Stimulated activated CD4-positive, alpha-beta T cell treated with anti-CD3 and anti-CD28 coated beads, Interleukin-4, amount 100 ng/mL, for 48 hours (primary cell): ENCODE measurements at regions not wholly inside any gene's neighbourhood (a gene's known extent, or its start where the extent isn't known, plus 50 kb on each side); places are given as distances from the start of the nearest gene placed in this dataset.
"Not testable (repeated sequence)": the region's sequence is repeated elsewhere in the genome, so short reads cannot be mapped to it uniquely, and the experiment has no call there.

Experiments
- DNase-seq, 2 donors: peaks; one replicate each; pipeline ENCODE4 v3.0.0-alpha.2; 2020; ENCODE audit warnings: low read depth in 2 of 2

- DNase-seq = no peak
These were observed 706.3 kb downstream of the TFAP2A start for GRCh38 chr6:9708600-9708999.

DNA sequence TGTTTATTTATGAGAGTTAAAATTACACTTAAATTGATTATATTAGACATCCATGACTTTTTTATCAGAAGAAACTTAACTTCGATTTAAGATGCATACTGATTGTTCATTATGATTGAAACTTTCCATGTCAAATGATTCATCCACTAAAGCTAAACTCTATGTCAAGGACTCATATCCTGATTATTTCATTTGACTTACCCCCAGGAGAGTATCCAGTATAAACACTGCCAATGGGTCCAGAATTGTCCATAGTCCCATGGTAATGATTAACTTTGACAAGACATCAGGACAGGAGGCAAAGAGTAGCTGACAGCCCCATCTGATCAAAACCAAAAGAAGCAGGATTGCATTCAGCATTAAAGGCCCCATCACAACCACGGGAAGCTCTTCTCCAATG, 709.9 kb downstream of the TFAP2A start:
- no peak for DNase-seq

DNA sequence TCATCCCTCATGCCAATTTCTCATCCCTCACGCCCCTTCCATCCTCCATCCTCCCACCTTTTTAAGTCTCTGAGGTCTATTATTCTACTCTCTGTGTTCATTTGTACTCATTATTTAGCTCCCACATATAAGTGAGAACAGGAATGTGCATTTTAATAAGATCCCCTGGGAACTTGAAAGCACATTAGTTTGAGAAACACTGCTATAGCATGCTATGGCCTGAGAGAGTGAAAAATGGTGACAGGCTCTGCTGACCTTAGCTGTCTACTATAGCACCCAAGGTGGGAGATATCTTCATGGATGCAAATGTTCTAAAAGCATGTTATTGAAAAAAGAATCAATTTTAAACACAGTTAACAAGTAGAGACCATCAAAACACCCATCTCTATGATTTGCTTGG, 712.0 kb downstream of the TFAP2A start:
- no peak for DNase-seq

GRCh38 chr6:9699888-9700287, 715.0 kb downstream of the TFAP2A start:
- no peak for DNase-seq

GRCh38 chr6:9697263-9697931, 717.5 kb downstream of the TFAP2A start:
- no peak for DNase-seq

GRCh38 chr6:9690388-9690787, 724.5 kb downstream of the TFAP2A start:
- no peak for DNase-seq

DNA sequence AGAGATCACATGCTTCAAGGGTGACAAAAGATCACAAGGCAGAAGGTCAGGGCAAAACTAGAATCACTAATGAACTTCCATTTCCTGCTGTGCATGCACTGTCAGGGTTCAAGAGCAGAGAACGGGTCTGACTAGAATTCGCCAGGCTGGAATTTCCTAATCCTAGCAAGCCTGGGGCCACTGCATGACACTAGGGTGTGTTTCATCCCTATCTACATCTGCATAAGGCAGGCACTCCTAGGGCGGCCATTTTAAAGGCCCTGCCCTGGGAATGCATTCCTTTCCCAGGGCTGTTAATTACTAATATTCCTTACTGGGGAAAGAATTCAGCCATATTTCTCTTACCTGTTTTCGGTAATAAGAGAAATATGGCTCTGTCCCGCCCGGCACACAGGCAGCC, 734.1 kb downstream of the TFAP2A start:
- DNase-seq = not testable (repeated sequence)

DNA sequence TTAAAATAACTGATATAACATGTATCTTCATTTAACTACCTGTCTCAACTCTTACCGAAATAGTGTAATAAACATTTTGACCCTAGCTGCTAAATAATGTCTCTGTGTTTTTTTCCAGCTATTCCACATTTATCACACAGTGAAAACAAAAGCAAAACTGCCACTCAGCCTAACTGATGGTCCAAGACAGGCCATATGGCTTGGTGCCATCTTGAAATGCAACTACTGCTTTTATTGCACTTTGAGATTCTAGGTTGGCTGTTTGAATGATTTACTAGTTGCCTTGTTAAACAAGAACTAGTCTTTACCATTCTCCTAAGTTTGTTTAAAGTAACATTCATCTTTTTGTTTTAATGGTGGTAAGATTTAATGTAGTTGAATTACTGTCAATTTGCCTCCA, 739.8 kb downstream of the TFAP2A start:
- DNase-seq = no peak

GRCh38 chr6:9659848-9660247, 755.0 kb downstream of the TFAP2A start:
- no peak for DNase-seq

GRCh38 chr6:9657994-9658393, 756.9 kb downstream of the TFAP2A start:
- DNase-seq = no peak

DNA sequence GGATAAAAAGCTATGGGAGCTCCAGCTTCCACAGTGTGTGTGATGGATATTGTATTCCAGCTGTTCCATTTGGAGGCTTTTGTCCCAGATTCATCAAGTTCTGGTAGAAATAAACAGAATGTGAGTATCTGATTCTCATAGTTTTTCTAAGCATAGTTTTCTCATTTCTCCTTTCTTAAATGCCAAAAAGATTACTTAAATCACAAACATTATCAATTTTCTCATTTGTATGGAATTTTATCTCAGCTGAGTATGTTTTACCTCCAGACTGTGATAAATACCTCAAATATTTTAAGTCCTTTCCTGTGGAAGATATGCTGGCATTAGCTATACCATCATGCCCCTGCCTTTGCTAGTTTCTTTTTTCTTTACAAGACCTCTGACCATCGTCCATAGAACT, 767.3 kb downstream of the TFAP2A start:
- DNase-seq = no peak

- no peak for DNase-seq
These were observed 767.8 kb downstream of the TFAP2A start for GRCh38 chr6:9647071-9647445.

DNA sequence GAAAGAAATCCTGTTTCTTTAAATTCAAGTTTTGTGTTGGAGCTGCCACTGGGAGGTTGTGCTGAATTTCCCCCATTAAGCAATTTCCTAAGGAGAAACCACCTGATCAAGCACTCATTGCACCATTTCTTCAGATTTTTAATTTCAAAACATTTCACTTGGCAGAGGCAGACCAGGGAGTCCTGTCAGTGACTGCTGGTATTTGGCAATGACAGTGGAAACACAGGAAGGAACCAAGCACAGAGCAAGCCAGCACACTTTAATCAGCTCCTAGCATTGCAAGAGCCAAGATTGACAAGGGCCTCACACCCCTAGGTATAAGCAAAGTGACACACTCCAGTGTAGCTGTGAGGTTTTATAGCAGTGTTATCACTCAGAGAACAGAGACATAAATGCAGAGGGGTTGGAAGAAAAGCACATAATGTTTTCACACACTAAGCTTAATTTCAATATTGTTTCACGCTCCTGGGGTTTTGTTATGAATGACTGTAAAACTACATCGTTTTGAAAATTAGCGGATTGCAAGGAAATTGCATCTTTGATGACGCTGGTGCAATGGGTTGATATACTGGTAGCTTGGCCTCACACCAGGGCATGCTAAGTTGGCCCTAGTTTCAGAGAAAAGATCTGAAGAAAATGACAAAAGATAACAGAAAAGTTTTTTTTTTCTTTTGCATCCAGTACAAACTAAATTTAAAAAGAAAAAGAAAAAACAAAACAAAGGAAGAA, 768.4 kb downstream of the TFAP2A start:
- no peak for DNase-seq

- no peak for DNase-seq
These were observed 776.0 kb downstream of the TFAP2A start for GRCh38 chr6:9638861-9639260.

GRCh38 chr6:9634776-9635175, 780.1 kb downstream of the TFAP2A start:
- no peak for DNase-seq

DNA sequence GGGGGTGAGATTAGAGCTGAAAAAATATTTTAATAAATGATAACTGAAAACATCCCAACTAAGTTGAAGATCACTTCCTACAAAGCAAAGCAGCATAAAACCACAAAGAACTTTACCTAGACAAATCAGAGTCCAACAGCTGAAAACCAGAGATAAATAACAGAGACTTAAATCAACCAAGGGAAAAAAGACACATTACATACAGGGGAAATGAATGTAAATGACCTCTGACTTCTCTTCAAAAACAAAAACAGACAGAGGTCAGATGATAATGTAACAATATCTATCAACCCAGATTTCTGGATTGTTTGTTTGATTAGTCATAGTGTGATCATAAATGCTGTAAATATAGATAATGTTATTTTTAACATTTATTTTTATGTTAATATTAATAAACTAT, 782.8 kb downstream of the TFAP2A start:
- DNase-seq = no peak

- DNase-seq = no peak
These were observed 786.1 kb downstream of the TFAP2A start for GRCh38 chr6:9628819-9629218.

GRCh38 chr6:9627916-9628315, 787.0 kb downstream of the TFAP2A start:
- DNase-seq = no peak

GRCh38 chr6:9623985-9624384, 790.9 kb downstream of the TFAP2A start:
- no peak for DNase-seq

DNA sequence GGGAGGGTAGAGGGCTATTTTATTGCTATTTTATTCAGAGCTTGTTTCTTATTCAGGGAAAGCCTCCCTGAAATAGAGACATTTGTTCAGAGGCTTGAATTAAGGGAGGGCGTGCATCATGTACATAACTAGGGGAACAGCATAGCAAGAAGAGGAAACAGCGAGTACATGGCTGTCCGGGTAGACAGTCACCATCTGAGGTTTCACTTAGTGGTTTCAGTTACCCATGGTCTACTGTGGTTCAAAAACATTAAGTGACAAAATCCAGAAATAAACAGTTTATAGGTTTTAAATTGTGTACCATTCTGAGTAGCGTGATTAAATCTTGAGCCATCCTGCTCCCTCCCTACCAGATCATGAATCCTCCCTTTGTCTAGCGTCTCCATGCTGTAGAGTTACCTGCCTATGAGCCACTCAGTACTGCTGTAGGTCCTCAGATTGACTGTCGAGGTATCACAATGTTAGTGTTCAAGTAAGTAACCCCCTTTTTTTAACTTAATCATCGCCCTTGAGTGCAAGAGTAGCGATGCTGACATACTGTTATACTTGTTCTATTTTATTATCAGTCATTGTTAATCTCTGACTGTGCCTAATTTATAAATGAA, 791.5 kb downstream of the TFAP2A start:
- no peak for DNase-seq

GRCh38 chr6:9621276-9621675, 793.6 kb downstream of the TFAP2A start:
- no peak for DNase-seq

- DNase-seq = no peak
These were observed 794.2 kb downstream of the TFAP2A start for GRCh38 chr6:9620687-9621086.

GRCh38 chr6:9620263-9620662, 794.6 kb downstream of the TFAP2A start:
- DNase-seq = no peak
